Stimulated activated CD4-positive, alpha-beta T cell treated with anti-CD3 and anti-CD28 coated beads, TNF-alpha, amount 100 ng/mL, for 1 hour (primary cell): ENCODE measurements at regions not wholly inside any gene's neighbourhood (a gene's known extent, or its start where the extent isn't known, plus 50 kb on each side); places are given as distances from the start of the nearest gene placed in this dataset.

ENCODE experiments used
- DNase-seq, 3 donors: peaks; one replicate each; pipeline ENCODE4 v3.0.0-alpha.2; 2020; ENCODE audit warnings: low read depth in 3 of 3, low spot score in 1 of 3

- DNase-seq, result no peak
Observed at GRCh38 chr9:80061096-80061495, 489.3 kb downstream of the TLE4 start.

- no peak for DNase-seq
Observed at GRCh38 chr9:80059979-80060378, 488.2 kb downstream of the TLE4 start.

- no peak for DNase-seq
Observed at GRCh38 chr9:80059191-80059590, 487.4 kb downstream of the TLE4 start.

GRCh38 chr9:80052830-80053229 lies 481.1 kb downstream of the TLE4 start:
- DNase-seq, result no peak

GRCh38 chr9:80049096-80049782 lies 477.5 kb downstream of the TLE4 start:
- DNase-seq, result no peak

GRCh38 chr9:80046481-80046880 lies 474.7 kb downstream of the TLE4 start:
- no peak for DNase-seq

- DNase-seq, result no peak
Observed at GRCh38 chr9:80041821-80042220, 470.1 kb downstream of the TLE4 start.

- DNase-seq, result no peak
Observed at GRCh38 chr9:80040457-80040856, 468.7 kb downstream of the TLE4 start.

GRCh38 chr9:80030801-80031200 lies 459.0 kb downstream of the TLE4 start:
- DNase-seq, result no peak

GRCh38 chr9:80028501-80028900 lies 456.7 kb downstream of the TLE4 start:
- DNase-seq, result no peak

- DNase-seq, result no peak
Observed at GRCh38 chr9:80025796-80026520, 454.2 kb downstream of the TLE4 start.

- no peak for DNase-seq
Observed at GRCh38 chr9:80025131-80025530, 453.4 kb downstream of the TLE4 start.

GRCh38 chr9:80020530-80020929 lies 448.8 kb downstream of the TLE4 start:
- no peak for DNase-seq

GRCh38 chr9:80020056-80020455 lies 448.3 kb downstream of the TLE4 start:
- no peak for DNase-seq

- DNase-seq, result no peak
Observed at GRCh38 chr9:80013891-80014290, 442.1 kb downstream of the TLE4 start.

GRCh38 chr9:80012557-80013330 lies 441.0 kb downstream of the TLE4 start:
- DNase-seq, result no peak

- DNase-seq, result no peak
Observed at GRCh38 chr9:80009204-80009603, 437.4 kb downstream of the TLE4 start.

GRCh38 chr9:80004714-80005113 lies 432.9 kb downstream of the TLE4 start:
- no peak for DNase-seq

- DNase-seq, result no peak
Observed at GRCh38 chr9:79990536-79990935, 418.8 kb downstream of the TLE4 start.

- DNase-seq, result no peak
Observed at GRCh38 chr9:79989079-79989478, 417.3 kb downstream of the TLE4 start.

GRCh38 chr9:79988126-79988525 lies 416.4 kb downstream of the TLE4 start:
- DNase-seq, result no peak

- no peak for DNase-seq
Observed at GRCh38 chr9:79986437-79986836, 414.7 kb downstream of the TLE4 start.
